GM12874 (cell line): ENCODE measurements at regions not wholly inside any gene's neighbourhood (a gene's known extent, or its start where the extent isn't known, plus 50 kb on each side); places are given as distances from the start of the nearest gene placed in this dataset.

Experiments used
- CTCF ChIP-seq: IDR thresholded peaks from 2 replicates; pipeline ENCODE4 v1.5.1; 2011; ENCODE audit warnings: low read depth, mild to moderate bottlenecking, control low read depth, low read length, moderate library complexity; ENCODE audit not compliant: insufficient read depth

DNA sequence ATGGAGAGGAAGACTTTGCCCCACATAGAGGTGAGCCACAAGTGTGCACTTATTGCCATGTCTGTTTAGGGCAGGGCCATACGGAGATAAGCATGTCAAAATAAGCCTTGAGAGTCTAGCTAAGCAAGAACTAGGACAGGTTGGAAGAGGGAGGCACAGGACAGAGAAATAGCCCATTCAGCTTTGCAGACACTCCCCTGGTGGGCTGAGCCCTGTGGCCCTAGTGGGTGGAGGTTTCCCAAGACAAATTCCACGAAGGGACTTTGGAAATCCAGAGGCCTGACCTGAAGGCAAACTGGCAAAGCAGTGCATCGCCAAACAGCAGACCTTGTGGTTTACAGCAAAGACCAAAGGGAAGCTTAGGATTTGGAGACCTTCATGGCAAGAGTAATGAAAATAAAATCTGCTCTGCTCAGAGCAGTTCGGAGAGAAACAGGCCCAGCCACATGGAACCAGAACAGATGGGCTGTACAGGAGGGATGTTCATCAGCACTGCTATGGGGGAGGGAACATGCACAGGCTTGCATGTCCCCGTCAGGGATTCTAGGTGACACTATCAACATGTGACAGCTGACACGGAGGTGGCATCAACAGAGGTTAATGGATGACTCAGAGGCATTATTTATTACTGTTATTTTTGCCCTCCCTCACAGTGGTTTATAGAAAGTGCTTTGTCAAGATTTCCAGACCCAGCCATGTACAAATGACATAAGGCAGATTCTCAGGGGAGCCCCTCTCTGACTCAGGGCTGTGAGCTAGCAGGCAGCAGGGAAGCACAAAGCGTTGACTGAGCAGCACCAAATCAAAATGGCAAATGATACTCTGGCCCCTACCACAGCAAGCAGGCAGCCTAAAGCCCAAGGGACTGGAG is 90.1 kb upstream of the IRF2BP2 start:
- TF ChIP-seq CTCF: no peak

DNA sequence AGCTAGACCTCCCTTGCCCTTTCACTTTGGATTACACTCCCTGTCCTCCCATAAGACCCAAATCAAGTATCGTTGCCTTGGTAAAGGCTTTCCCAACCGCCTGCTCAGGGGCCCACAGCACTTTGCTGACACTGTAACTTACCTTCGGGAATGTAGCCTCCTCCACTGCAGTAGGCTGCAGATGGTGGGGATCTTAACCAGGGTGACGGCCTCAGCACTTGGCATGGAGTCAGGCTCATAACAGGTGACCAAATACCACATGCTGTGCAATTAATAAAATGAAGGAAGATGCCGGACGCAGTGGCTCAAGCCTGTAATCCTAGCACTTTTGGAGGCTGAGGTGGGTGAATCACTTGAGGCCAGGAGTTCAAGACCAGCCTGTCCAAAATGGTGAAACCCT is 88.7 kb upstream of the IRF2BP2 start:
- TF ChIP-seq CTCF: no peak

DNA sequence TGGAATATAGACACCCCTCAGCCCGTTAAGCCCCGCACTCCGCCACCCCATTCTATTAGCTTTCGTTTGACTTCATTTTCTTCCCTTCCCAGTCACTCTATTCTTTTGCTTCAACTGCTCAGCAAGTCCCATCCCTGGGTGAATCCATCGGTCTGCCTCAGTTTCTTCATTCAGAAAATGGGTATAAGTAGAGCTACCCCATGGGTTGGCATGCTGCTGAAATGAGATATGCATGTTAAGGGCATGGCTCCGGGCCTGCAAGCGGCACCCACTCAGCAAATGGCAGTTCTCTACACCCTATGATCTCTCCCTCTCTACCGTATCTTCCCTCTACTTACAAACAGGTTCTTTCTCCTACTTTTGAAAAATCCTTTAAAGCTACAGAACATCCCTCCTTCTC is 87.8 kb upstream of the IRF2BP2 start:
- no peak for TF ChIP-seq CTCF

GRCh38 chr1:234697015-234697414 is 87.0 kb upstream of the IRF2BP2 start:
- no peak for TF ChIP-seq CTCF

DNA sequence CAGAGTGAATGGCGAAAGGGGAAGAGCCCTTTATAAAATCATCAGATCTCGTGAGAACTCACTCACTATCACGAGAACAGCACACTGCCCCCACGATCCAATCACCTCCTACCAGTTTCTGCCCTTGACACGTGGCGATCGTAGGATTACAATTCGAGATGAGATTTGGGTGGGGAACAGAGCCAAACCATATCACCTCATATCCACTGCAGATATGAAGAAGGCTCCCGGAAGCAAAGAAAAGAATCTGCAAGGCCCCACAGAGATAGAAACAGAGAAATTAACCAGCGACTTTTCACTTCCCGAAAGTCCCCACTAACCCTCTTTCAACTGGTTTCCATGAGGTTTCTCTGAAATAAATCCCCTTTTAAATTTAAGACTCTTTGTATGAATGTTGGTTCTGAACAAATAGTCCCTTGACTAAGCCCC is 86.2 kb upstream of the IRF2BP2 start:
- no peak for TF ChIP-seq CTCF

DNA sequence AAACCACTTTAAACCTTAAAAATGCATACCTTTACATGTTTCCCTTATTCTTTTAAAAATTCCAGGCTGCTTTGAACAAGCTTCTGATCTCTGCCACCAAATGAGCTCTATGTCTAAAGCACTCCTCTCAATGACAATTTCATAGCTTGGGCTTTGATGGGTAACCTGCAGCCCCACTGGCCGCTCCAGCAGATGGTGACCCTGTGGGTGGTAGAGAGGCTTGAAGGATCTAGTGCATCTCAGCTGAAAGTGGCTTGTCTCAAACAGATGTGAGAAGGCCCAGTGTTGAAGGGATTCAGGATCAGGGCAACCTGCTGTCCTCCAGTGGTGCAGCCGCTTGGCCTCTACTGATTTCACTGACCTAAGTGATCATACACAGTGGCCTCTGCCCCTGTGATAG is 84.7 kb upstream of the IRF2BP2 start:
- no peak for TF ChIP-seq CTCF

DNA sequence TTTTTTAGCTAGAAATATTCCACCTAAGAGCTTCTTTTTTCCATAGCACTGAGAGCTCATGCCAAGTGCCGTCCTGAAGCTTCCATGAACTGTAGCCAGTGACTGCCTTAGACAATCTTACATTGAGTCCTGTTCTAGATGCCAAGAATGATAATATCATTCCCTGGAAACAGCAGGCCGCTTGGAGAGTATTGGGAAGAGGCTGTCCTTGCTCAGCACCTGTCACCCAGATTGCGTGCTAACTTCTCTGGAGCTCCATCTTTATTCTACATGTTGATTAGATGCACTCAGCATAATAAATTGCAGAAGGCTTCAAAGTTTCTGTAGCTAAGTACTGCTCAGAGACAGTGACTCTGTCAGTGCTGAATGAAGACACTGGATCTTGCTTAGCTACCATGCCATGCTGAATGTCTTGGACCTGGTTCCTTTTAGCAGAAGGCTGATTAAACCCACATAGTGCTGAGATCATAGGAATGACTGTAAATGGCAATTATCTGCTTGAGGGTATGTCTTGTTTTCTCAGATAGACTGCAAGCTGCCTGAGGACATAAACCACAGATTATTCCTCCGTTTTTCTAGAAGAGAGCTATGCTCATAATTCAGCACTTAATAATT is 83.1 kb upstream of the IRF2BP2 start:
- no peak for TF ChIP-seq CTCF
